ENCODE measurements at regions not wholly inside any gene's neighbourhood (a gene's known extent, or its start where the extent isn't known, plus 50 kb on each side); places are given as distances from the start of the nearest gene placed in this dataset.

DNA sequence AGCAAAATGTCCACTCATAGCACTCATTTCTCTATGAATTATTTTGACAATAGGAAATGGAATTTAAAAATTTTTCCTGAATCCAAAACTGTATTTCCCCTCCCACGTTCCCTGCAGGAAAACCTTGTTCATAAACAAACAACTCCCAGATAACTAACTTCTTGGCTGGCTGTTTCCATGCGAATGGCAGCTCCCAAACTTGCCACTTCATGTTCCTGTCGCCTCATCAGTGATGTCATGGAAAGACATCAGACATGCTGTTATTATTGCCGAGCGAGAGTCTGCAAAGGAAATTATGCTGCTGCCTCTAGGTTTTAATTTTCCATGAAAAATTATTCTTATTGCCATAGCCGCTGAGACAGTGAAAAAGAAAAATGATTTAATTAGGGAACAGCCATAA, 117.0 kb upstream of the RIOK3 start:
- TF ChIP-seq, protein P1, sequence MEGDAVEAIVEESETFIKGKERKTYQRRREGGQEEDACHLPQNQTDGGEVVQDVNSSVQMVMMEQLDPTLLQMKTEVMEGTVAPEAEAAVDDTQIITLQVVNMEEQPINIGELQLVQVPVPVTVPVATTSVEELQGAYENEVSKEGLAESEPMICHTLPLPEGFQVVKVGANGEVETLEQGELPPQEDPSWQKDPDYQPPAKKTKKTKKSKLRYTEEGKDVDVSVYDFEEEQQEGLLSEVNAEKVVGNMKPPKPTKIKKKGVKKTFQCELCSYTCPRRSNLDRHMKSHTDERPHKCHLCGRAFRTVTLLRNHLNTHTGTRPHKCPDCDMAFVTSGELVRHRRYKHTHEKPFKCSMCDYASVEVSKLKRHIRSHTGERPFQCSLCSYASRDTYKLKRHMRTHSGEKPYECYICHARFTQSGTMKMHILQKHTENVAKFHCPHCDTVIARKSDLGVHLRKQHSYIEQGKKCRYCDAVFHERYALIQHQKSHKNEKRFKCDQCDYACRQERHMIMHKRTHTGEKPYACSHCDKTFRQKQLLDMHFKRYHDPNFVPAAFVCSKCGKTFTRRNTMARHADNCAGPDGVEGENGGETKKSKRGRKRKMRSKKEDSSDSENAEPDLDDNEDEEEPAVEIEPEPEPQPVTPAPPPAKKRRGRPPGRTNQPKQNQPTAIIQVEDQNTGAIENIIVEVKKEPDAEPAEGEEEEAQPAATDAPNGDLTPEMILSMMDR (IDR thresholded peaks at IDR 0.05), result no peak
- no peak for TF ChIP-seq POLR2A (IDR thresholded peaks at IDR 0.05)
